ENCODE measurements at regions not wholly inside any gene's neighbourhood (a gene's known extent, or its start where the extent isn't known, plus 50 kb on each side); places are given as distances from the start of the nearest gene placed in this dataset.
"Not testable (repeated sequence)": the region's sequence is repeated elsewhere in the genome, so short reads cannot be mapped to it uniquely, and the experiment has no call there.

DNA sequence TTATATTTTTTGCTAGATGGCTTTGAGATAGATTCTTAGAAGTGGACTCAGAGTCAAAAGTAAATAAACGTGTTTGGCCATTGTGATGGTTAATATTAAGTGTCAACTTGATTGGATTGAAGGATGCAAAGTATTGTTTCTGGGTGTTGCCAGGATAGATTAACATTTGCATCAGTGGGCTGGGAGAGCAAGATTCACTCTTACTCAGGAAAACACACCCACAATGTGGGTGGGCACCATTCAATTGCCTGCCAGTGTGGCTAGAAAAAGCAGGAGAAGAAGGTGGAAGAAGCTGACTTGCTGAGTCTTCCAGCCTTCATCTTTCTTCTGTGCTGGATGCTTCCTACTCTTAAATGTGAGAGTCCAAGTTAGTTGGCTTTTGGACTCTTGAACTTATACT, 368.4 kb upstream of the TSPY2 start:
- not testable (repeated sequence) for H3K9me2 ChIP-seq (ENCODE audit: insufficient read depth); H2AFZ ChIP-seq; H3K27me3 ChIP-seq (ENCODE audit: insufficient read depth); H3K4me1 Mint-ChIP-seq; H3K79me2 ChIP-seq (replicated peaks; ENCODE audit: insufficient read depth); H3K36me3 ChIP-seq (ENCODE audit: insufficient read depth); H4K20me1 ChIP-seq (replicated peaks; ENCODE audit: insufficient read depth); H3K4me3 ChIP-seq; H3K27ac Mint-ChIP-seq; H3K4me1 ChIP-seq (ENCODE audit: insufficient read depth); H3K9me3 Mint-ChIP-seq; H3K36me3 Mint-ChIP-seq (ENCODE audit: low read depth); DNase-seq (ENCODE audit: low spot score); H3K4me2 ChIP-seq; H3K27ac ChIP-seq (ENCODE audit: low read depth); ATAC-seq; H3K27me3 Mint-ChIP-seq (ENCODE audit: insufficient read depth, low read depth, poor library complexity); H3F3A ChIP-seq (replicated peaks; ENCODE audit: low read depth); H3K4me3 Mint-ChIP-seq

DNA sequence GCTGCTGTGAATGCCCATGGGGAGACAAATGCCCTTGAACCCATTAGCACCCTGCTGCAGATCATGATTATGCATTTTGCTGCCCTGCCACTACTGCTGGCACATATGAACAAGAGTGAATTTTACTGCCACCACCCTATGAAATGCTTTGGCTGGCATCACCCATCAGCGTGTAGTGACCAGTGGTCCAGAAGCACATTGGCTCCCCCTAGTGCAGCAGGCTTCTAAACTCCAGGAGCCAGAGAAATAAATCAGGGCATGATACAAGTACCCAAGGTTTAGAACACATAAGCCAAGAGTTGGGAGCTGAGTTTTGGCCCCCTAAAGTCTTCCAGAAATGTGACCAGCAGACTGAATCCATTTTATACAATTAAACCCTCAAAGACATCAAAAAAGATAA, 355.4 kb upstream of the TSPY2 start:
- not testable (repeated sequence) for H3F3A ChIP-seq (replicated peaks; ENCODE audit: low read depth); H3K4me1 Mint-ChIP-seq; H3K4me2 ChIP-seq; H3K36me3 Mint-ChIP-seq (ENCODE audit: low read depth); H2AFZ ChIP-seq; H3K27ac ChIP-seq (ENCODE audit: low read depth); H4K20me1 ChIP-seq (replicated peaks; ENCODE audit: insufficient read depth); H3K79me2 ChIP-seq (replicated peaks; ENCODE audit: insufficient read depth); H3K9me2 ChIP-seq (ENCODE audit: insufficient read depth); H3K27me3 ChIP-seq (ENCODE audit: insufficient read depth); H3K27me3 Mint-ChIP-seq (ENCODE audit: insufficient read depth, low read depth, poor library complexity); H3K27ac Mint-ChIP-seq; H3K9me3 Mint-ChIP-seq; H3K4me1 ChIP-seq (ENCODE audit: insufficient read depth); H3K4me3 Mint-ChIP-seq; H3K36me3 ChIP-seq (ENCODE audit: insufficient read depth); H3K4me3 ChIP-seq
- ATAC-seq (peak; percentile 41; the same call in 1 of the 3 replicates), DNase-seq (ENCODE audit: low spot score) (peak; percentile 21)
- TF ChIP-seq, protein P1, sequence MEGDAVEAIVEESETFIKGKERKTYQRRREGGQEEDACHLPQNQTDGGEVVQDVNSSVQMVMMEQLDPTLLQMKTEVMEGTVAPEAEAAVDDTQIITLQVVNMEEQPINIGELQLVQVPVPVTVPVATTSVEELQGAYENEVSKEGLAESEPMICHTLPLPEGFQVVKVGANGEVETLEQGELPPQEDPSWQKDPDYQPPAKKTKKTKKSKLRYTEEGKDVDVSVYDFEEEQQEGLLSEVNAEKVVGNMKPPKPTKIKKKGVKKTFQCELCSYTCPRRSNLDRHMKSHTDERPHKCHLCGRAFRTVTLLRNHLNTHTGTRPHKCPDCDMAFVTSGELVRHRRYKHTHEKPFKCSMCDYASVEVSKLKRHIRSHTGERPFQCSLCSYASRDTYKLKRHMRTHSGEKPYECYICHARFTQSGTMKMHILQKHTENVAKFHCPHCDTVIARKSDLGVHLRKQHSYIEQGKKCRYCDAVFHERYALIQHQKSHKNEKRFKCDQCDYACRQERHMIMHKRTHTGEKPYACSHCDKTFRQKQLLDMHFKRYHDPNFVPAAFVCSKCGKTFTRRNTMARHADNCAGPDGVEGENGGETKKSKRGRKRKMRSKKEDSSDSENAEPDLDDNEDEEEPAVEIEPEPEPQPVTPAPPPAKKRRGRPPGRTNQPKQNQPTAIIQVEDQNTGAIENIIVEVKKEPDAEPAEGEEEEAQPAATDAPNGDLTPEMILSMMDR (conservative IDR thresholded peaks at IDR 0.05; ENCODE audit: low read depth in 2 of 2): peak; percentile 19 to 64; a peak in 3 of 4 replicates

DNA sequence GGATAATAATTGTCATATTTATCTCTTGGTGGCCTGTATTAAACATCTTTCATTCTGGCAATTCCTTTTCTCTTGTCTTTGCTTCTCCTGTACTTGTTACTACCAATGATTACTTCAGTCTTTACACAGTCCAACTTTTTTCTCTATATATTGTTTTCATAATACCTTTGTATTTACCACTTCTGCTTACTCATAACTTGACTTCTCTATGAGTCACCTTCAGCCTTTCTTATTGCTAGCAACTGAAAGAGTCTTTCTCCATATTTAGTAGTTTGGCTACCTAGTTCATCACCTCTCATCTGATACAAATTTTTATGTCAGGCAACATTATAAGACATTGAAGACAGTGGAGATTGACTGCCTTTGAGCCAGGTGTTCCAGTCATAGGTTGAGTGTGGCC, 349.3 kb upstream of the TSPY2 start:
- not testable (repeated sequence) for H3K4me1 ChIP-seq (ENCODE audit: insufficient read depth); ATAC-seq; H4K20me1 ChIP-seq (replicated peaks; ENCODE audit: insufficient read depth); H3K4me3 Mint-ChIP-seq; H3K36me3 ChIP-seq (ENCODE audit: insufficient read depth); H3K27me3 ChIP-seq (ENCODE audit: insufficient read depth); H3K27ac ChIP-seq (ENCODE audit: low read depth); H3F3A ChIP-seq (replicated peaks; ENCODE audit: low read depth); H2AFZ ChIP-seq; H3K4me2 ChIP-seq; H3K4me3 ChIP-seq; H3K4me1 Mint-ChIP-seq; H3K27ac Mint-ChIP-seq; DNase-seq (ENCODE audit: low spot score); H3K9me2 ChIP-seq (ENCODE audit: insufficient read depth); H3K79me2 ChIP-seq (replicated peaks; ENCODE audit: insufficient read depth); H3K36me3 Mint-ChIP-seq (ENCODE audit: low read depth); H3K9me3 Mint-ChIP-seq; H3K27me3 Mint-ChIP-seq (ENCODE audit: insufficient read depth, low read depth, poor library complexity)

DNA sequence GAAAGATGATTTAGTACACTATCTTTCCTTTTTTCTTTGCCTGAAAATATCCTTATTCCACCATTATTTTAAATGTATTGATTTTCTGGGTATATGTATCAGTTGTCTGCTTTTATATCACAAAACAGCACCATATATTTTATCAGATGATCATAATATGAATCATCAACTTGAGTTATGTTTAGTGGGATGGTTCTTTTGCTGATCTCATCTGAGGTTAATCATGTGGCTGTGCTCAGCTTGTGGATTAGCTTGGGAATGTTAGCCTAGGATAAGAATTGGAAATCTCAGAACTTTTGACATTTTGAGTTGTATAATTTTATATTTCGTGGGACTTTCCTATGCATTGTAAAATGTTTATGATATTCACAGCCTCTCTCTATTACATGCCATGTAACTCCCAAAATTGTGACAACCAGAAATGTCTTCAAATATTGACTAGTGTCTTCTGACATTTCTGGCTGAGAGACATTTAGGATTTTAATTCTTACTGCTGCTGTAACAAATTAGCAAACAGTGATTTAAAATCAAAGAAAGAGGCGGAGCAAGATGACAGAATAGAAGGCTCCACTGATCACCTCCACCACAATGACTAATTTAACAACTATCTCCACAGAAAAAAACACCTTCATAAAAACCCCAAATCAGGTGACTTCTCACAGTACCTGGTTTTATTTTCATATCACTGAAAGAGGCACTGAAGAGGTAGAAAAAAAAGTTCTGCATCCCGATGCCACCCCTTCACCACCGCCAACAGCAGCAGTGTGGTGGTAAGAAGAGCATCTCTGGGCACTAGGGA, 337.1 kb upstream of the TSPY2 start:
- H2AFZ ChIP-seq; H3K27ac Mint-ChIP-seq; H3K79me2 ChIP-seq (replicated peaks; ENCODE audit: insufficient read depth); H3K27ac ChIP-seq (ENCODE audit: low read depth); H3K36me3 ChIP-seq (ENCODE audit: insufficient read depth); H3K9me3 Mint-ChIP-seq; H3K36me3 Mint-ChIP-seq (ENCODE audit: low read depth); H3K27me3 Mint-ChIP-seq (ENCODE audit: insufficient read depth, low read depth, poor library complexity); H3K4me3 ChIP-seq; ATAC-seq; H4K20me1 ChIP-seq (replicated peaks; ENCODE audit: insufficient read depth); H3K4me1 Mint-ChIP-seq; H3F3A ChIP-seq (replicated peaks; ENCODE audit: low read depth); DNase-seq (ENCODE audit: low spot score); H3K4me2 ChIP-seq; H3K4me1 ChIP-seq (ENCODE audit: insufficient read depth); H3K4me3 Mint-ChIP-seq; H3K9me2 ChIP-seq (ENCODE audit: insufficient read depth); H3K27me3 ChIP-seq (ENCODE audit: insufficient read depth): not testable (repeated sequence)
